ENCODE measurements at regions not wholly inside any gene's neighbourhood (a gene's known extent, or its start where the extent isn't known, plus 50 kb on each side); places are given as distances from the start of the nearest gene placed in this dataset.

DNA sequence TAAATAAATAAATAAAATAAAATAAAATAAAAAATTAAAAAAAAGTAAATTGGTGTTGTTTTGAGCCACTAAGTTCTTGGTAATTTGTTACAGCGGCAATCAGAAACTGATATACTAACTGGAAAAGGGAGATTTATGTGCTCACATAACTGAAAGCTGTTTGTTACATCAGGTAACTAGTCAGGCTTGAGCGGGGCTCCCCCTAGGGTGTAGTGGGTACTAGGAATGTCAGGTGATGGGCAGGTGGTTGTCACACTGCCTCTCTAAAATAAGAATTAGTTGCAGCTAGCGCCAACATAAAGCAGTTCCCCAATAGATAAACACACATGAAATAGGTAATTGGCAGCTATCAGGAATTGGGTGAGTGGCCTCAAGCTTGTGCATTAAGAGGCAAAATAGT, 1336.9 kb downstream of the XPNPEP1 start:
- ChIA-PET POLR2A (no interaction called here), CTCF (interaction anchor here (0.7 kb wide), 2 partner anchors 103 to 496 kb away, joined by 3 to 4 read pairs; no protein-coding TSS in a partner anchor)
- no peaks in the 10 kb centered on the region for H3K4me1 ChIP-seq (ENCODE audit: control insufficient read depth, insufficient read depth, low read length)
- no peaks in the 10 kb centered on the region for H3K9me3 ChIP-seq (ENCODE audit: control insufficient read depth, insufficient read depth, low read depth, low read length)
- no peak overlapping the region for H3K27ac ChIP-seq (ENCODE audit: extremely low read depth, low read depth, low read length)
- TF ChIP-seq ZNF311 (tag by site-specific recombination; IDR thresholded peaks at IDR 0.05; ENCODE audit: borderline replicate concordance), result no peak
- no peak for TF ChIP-seq KLF7 (tag by site-specific recombination; IDR thresholded peaks at IDR 0.05; ENCODE audit: borderline replicate concordance)
- TF ChIP-seq ZNF621 (tag by site-specific recombination; IDR thresholded peaks at IDR 0.05), result no peak
- no peak for TF ChIP-seq BCL11A (tag by site-specific recombination; IDR thresholded peaks at IDR 0.05; ENCODE audit: low read depth)
- TF ChIP-seq ZNF660 (tag by site-specific recombination; IDR thresholded peaks at IDR 0.05), result no peak
- no peak for TF ChIP-seq ZNF292 (tag by site-specific recombination; IDR thresholded peaks at IDR 0.05; ENCODE audit: borderline replicate concordance, low read depth)
- no peak for TF ChIP-seq ZNF501 (tag by site-specific recombination; IDR thresholded peaks at IDR 0.05)
- TF ChIP-seq ZNF426 (tag by site-specific recombination; IDR thresholded peaks at IDR 0.05), result no peak
- no peak for TF ChIP-seq ZNF169 (tag by site-specific recombination; IDR thresholded peaks at IDR 0.05)
- TF ChIP-seq, protein P1, sequence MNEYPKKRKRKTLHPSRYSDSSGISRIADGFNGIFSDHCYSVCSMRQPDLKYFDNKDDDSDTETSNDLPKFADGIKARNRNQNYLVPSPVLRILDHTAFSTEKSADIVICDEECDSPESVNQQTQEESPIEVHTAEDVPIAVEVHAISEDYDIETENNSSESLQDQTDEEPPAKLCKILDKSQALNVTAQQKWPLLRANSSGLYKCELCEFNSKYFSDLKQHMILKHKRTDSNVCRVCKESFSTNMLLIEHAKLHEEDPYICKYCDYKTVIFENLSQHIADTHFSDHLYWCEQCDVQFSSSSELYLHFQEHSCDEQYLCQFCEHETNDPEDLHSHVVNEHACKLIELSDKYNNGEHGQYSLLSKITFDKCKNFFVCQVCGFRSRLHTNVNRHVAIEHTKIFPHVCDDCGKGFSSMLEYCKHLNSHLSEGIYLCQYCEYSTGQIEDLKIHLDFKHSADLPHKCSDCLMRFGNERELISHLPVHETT (tag by site-specific recombination; IDR thresholded peaks at IDR 0.05), result no peak
- H3K4me3 ChIP-seq (ENCODE audit: low read depth, low read length), result no peak overlapping the region
- H3K36me3 ChIP-seq (ENCODE audit: control insufficient read depth in 2 of 2, insufficient read depth in 1 of 2, low read length in 2 of 2), result no peaks in the 10 kb centered on the region

DNA sequence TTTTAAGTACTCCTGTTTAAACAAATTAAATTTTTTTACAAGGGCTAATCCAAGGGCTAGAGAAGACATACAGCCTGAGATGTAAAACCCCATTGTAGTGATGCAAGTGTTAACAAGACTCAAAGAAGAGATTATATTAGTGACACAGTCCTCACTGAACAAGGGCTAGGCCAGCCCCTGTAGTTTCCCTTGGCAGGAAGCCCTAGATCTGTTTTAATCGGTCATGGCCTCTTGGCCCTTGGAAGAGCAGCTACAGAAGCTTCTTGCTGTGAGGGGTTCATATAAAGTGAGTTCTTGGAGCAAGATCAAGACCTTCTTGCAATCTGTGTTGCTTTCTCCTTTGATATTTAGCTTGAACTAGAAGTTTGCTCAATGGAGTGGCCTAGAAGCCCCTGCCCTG, 1339.4 kb downstream of the XPNPEP1 start:
- no peak overlapping the region for H3K27ac ChIP-seq (ENCODE audit: extremely low read depth, low read depth, low read length)
- TF ChIP-seq, protein P2, sequence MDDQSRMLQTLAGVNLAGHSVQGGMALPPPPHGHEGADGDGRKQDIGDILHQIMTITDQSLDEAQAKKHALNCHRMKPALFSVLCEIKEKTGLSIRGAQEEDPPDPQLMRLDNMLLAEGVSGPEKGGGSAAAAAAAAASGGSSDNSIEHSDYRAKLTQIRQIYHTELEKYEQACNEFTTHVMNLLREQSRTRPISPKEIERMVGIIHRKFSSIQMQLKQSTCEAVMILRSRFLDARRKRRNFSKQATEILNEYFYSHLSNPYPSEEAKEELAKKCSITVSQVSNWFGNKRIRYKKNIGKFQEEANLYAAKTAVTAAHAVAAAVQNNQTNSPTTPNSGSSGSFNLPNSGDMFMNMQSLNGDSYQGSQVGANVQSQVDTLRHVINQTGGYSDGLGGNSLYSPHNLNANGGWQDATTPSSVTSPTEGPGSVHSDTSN (CRISPR knock-in tag; IDR thresholded peaks at IDR 0.05), result no peak
- TF ChIP-seq ZNF514 (tag by site-specific recombination; IDR thresholded peaks at IDR 0.05) (no peak), ZNF654 (tag by site-specific recombination; IDR thresholded peaks at IDR 0.05; ENCODE audit: low read depth) (no peak), ZNF549 (tag by site-specific recombination; IDR thresholded peaks at IDR 0.05) (no peak), ZNF292 (tag by site-specific recombination; IDR thresholded peaks at IDR 0.05; ENCODE audit: borderline replicate concordance, low read depth) (no peak), ZNF366 (tag by site-specific recombination; conservative IDR thresholded peaks at IDR 0.05) (no peak), ZNF677 (tag by site-specific recombination; IDR thresholded peaks at IDR 0.05) (no peak), ZNF555 (tag by site-specific recombination; conservative IDR thresholded peaks at IDR 0.05) (no peak), ZNF157 (tag by site-specific recombination; IDR thresholded peaks at IDR 0.05) (no peak), SETDB1 (IDR thresholded peaks at IDR 0.05; ENCODE audit: insufficient read length, low read length) (no peak), ZNF76 (tag by site-specific recombination; IDR thresholded peaks at IDR 0.05; ENCODE audit: borderline replicate concordance, low read depth) (no peak), ZNF16 (tag by site-specific recombination; IDR thresholded peaks at IDR 0.05; ENCODE audit: low read depth) (no peak)
- TF ChIP-seq, protein P3, sequence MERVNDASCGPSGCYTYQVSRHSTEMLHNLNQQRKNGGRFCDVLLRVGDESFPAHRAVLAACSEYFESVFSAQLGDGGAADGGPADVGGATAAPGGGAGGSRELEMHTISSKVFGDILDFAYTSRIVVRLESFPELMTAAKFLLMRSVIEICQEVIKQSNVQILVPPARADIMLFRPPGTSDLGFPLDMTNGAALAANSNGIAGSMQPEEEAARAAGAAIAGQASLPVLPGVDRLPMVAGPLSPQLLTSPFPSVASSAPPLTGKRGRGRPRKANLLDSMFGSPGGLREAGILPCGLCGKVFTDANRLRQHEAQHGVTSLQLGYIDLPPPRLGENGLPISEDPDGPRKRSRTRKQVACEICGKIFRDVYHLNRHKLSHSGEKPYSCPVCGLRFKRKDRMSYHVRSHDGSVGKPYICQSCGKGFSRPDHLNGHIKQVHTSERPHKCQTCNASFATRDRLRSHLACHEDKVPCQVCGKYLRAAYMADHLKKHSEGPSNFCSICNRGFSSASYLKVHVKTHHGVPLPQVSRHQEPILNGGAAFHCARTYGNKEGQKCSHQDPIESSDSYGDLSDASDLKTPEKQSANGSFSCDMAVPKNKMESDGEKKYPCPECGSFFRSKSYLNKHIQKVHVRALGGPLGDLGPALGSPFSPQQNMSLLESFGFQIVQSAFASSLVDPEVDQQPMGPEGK (tag by site-specific recombination; IDR thresholded peaks at IDR 0.05), result no peak
- TF ChIP-seq, protein P4, sequence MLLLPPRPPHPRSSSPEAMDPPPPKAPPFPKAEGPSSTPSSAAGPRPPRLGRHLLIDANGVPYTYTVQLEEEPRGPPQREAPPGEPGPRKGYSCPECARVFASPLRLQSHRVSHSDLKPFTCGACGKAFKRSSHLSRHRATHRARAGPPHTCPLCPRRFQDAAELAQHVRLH (tag by site-specific recombination; IDR thresholded peaks at IDR 0.05), result no peak
- TF ChIP-seq, protein P1 (tag by site-specific recombination; IDR thresholded peaks at IDR 0.05), result no peak
- CTCF ChIA-PET, result no interaction called here
- POLR2A ChIA-PET, result no interaction called here
- H3K4me1 ChIP-seq (ENCODE audit: control insufficient read depth, insufficient read depth, low read length), result no peaks in the 10 kb centered on the region
- no peak overlapping the region for H3K4me3 ChIP-seq (ENCODE audit: low read depth, low read length)
- no peaks in the 10 kb centered on the region for H3K9me3 ChIP-seq (ENCODE audit: control insufficient read depth, insufficient read depth, low read depth, low read length)
- H3K36me3 ChIP-seq (ENCODE audit: control insufficient read depth in 2 of 2, insufficient read depth in 1 of 2, low read length in 2 of 2), result no peaks in the 10 kb centered on the region
